ENCODE measurements at regions not wholly inside any gene's neighbourhood (a gene's known extent, or its start where the extent isn't known, plus 50 kb on each side); places are given as distances from the start of the nearest gene placed in this dataset.

GRCh38 chr4:146004730-146005129 lies 66.1 kb upstream of the ZNF827 start:
- TF ChIP-seq POLR2A (IDR thresholded peaks at IDR 0.05) (no peak), CTCF (IDR thresholded peaks at IDR 0.05) (no peak)
